ENCODE measurements at regions not wholly inside any gene's neighbourhood (a gene's known extent, or its start where the extent isn't known, plus 50 kb on each side); places are given as distances from the start of the nearest gene placed in this dataset.

- TF ChIP-seq, protein P1, sequence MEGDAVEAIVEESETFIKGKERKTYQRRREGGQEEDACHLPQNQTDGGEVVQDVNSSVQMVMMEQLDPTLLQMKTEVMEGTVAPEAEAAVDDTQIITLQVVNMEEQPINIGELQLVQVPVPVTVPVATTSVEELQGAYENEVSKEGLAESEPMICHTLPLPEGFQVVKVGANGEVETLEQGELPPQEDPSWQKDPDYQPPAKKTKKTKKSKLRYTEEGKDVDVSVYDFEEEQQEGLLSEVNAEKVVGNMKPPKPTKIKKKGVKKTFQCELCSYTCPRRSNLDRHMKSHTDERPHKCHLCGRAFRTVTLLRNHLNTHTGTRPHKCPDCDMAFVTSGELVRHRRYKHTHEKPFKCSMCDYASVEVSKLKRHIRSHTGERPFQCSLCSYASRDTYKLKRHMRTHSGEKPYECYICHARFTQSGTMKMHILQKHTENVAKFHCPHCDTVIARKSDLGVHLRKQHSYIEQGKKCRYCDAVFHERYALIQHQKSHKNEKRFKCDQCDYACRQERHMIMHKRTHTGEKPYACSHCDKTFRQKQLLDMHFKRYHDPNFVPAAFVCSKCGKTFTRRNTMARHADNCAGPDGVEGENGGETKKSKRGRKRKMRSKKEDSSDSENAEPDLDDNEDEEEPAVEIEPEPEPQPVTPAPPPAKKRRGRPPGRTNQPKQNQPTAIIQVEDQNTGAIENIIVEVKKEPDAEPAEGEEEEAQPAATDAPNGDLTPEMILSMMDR (IDR thresholded peaks at IDR 0.05): no peak
- TF ChIP-seq POLR2A (IDR thresholded peaks at IDR 0.05): no peak
Observed at GRCh38 chr14:76926521-76927251, 100.5 kb downstream of the LRRC74A start.

All from adrenal gland (tissue), 5 donors.